K562 (cell line): ENCODE measurements at regions not wholly inside any gene's neighbourhood (a gene's known extent, or its start where the extent isn't known, plus 50 kb on each side); places are given as distances from the start of the nearest gene placed in this dataset.

ENCODE experiments used
- CREB1 ChIP-seq, 2 experiments: sonication (generic) in 1 of 2; formaldehyde crosslinking in 1 of 2; IDR thresholded peaks; 2 replicates each; pipeline versions ENCODE4 v1.6.1 to v1.8.0; 2012 to 2022; ENCODE audit warnings: inconsistent platforms in 1 of 2, mild to moderate bottlenecking in 1 of 2, missing genetic modification reagents in 1 of 2, moderate library complexity in 1 of 2
- TF ChIP-seq, protein P1 (sequence below): sonication (generic); formaldehyde crosslinking; IDR thresholded peaks from 2 replicates; pipeline ENCODE4 v1.8.1; 2022; ENCODE audit warnings: missing genetic modification reagents
- TF ChIP-seq, protein P2 (sequence below), 3 experiments: IDR thresholded peaks in 2 of 3; conservative IDR thresholded peaks in 1 of 3; 2 replicates each; pipeline ENCODE4 v1.5.1; 2011 to 2012; ENCODE audit warnings: low read length in 3 of 3, mild to moderate bottlenecking in 3 of 3, control low read depth in 2 of 3, improper control_type of control experiment in 1 of 3, inconsistent platforms in 1 of 3, low read depth in 1 of 3, mixed read lengths in 1 of 3, moderate library complexity in 1 of 3; ENCODE audit not compliant: insufficient read depth in 2 of 3

DNA sequence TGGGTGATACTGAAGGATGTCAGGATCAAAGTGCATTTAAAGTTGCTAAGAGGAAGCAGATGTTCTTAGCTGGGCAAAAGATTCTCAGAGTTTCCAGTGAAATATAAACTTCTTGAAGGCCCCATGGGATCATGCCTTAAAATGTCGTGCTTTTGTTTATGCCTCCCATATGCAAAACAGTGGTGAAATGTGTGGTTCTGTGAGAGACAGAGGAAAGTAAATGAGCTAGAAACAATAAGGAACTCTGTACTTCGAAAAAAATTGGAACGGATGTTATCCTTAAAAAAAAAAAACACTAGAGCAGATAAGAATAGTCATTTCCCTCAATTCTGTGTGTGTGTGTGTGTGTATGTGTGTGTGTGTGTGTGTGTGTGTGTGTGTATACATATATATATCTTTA is 497.0 kb upstream of the TBL1XR1 start:
- TF ChIP-seq, protein P1, sequence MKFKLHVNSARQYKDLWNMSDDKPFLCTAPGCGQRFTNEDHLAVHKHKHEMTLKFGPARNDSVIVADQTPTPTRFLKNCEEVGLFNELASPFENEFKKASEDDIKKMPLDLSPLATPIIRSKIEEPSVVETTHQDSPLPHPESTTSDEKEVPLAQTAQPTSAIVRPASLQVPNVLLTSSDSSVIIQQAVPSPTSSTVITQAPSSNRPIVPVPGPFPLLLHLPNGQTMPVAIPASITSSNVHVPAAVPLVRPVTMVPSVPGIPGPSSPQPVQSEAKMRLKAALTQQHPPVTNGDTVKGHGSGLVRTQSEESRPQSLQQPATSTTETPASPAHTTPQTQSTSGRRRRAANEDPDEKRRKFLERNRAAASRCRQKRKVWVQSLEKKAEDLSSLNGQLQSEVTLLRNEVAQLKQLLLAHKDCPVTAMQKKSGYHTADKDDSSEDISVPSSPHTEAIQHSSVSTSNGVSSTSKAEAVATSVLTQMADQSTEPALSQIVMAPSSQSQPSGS (CRISPR knock-in tag), result no peak
- TF ChIP-seq, protein P2, sequence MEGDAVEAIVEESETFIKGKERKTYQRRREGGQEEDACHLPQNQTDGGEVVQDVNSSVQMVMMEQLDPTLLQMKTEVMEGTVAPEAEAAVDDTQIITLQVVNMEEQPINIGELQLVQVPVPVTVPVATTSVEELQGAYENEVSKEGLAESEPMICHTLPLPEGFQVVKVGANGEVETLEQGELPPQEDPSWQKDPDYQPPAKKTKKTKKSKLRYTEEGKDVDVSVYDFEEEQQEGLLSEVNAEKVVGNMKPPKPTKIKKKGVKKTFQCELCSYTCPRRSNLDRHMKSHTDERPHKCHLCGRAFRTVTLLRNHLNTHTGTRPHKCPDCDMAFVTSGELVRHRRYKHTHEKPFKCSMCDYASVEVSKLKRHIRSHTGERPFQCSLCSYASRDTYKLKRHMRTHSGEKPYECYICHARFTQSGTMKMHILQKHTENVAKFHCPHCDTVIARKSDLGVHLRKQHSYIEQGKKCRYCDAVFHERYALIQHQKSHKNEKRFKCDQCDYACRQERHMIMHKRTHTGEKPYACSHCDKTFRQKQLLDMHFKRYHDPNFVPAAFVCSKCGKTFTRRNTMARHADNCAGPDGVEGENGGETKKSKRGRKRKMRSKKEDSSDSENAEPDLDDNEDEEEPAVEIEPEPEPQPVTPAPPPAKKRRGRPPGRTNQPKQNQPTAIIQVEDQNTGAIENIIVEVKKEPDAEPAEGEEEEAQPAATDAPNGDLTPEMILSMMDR (IDR thresholded peaks at IDR 0.05 in 2 of 3, conservative IDR thresholded peaks at IDR 0.05 in 1 of 3; ENCODE audit: insufficient read depth in 2 of 3, low read depth in 1 of 3, low read length in 3 of 3), result no peak
- TF ChIP-seq CREB1 (IDR thresholded peaks at IDR 0.05) (no peak), CREB1 (CRISPR knock-in tag; IDR thresholded peaks at IDR 0.05) (no peak)
